ENCODE measurements at regions not wholly inside any gene's neighbourhood (a gene's known extent, or its start where the extent isn't known, plus 50 kb on each side); places are given as distances from the start of the nearest gene placed in this dataset.

DNA sequence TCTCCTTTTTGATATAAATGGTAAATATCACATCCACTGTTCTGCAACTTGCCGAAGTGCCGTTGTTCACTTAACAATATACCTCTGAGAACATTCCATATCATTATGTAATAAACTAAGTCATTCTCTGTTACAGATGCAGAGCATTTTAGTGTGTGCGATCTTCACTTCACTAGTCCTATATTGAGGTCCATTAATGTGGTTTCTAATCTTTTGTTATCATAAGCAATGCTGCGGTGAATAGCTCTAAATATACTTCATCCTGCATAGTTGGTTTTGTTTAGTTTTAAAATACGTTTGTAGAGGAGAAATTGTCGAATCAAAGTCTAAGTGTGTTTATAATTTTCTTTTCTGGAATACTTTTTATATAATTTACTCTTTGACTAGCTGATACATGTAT lies 280.3 kb upstream of the TRIB2 start:
- H3K4me1 ChIP-seq: peaks cover 0 to 13% (median 9%) of the 10 kb centered on the region in 4 donors
- H3K4me3 ChIP-seq: no peak overlapping the region
- TF ChIP-seq, protein P1, sequence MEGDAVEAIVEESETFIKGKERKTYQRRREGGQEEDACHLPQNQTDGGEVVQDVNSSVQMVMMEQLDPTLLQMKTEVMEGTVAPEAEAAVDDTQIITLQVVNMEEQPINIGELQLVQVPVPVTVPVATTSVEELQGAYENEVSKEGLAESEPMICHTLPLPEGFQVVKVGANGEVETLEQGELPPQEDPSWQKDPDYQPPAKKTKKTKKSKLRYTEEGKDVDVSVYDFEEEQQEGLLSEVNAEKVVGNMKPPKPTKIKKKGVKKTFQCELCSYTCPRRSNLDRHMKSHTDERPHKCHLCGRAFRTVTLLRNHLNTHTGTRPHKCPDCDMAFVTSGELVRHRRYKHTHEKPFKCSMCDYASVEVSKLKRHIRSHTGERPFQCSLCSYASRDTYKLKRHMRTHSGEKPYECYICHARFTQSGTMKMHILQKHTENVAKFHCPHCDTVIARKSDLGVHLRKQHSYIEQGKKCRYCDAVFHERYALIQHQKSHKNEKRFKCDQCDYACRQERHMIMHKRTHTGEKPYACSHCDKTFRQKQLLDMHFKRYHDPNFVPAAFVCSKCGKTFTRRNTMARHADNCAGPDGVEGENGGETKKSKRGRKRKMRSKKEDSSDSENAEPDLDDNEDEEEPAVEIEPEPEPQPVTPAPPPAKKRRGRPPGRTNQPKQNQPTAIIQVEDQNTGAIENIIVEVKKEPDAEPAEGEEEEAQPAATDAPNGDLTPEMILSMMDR (IDR thresholded peaks at IDR 0.05): no peak
- TF ChIP-seq POLR2AphosphoS5 (IDR thresholded peaks at IDR 0.05): no peak
- no peak for TF ChIP-seq POLR2A (IDR thresholded peaks at IDR 0.05)
- WGBS, 2 donors: 71 to 74% methylated on average over 6 of the region's 6 CpGs
- intact Hi-C loops (cut with DNase I): no loop called here
- no peaks in the 10 kb centered on the region for H3K9me3 ChIP-seq
- DNase-seq: no peak
- H3K27ac ChIP-seq: no peak overlapping the region
- no peaks in the 10 kb centered on the region for H3K27me3 ChIP-seq
- H3K36me3 ChIP-seq: no peaks in the 10 kb centered on the region

DNA sequence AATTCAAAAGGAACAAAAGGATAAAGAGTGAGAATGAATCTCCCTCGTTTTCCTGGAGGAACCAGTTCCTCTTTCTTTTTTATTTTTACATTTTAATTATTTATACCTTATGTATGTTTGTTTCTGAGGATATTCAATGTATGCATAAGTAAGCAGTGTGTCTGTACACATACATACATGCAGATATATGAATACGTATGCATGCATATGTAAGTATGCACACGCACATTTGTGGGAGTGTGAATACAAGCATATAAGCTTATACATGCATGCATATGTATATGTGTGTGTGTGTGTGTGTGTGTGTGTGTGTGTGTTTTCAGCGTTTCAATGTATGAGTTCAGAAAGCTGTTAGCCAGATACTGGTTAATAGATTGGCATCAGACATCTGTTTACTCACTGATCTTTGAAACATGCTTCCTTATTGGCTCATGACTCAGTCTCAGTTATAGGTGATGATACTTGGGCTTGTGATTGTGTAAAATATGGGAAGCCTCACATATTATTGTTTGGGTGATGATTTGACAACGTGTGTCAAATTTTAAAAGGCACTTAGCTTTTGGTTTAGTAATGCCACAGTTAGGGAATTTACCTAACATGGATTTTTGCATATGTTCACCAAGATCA lies 279.7 kb upstream of the TRIB2 start:
- intact Hi-C loops (cut with DNase I): no loop called here
- Histone ChIP-seq H3K4me3 (no peak overlapping the region), H3K27me3 (no peaks in the 10 kb centered on the region), H3K9me3 (no peaks in the 10 kb centered on the region), H3K4me1 (peaks cover 0 to 17% (median 9%) of the 10 kb centered on the region in 4 donors), H3K27ac (no peak overlapping the region), H3K36me3 (no peaks in the 10 kb centered on the region)
- WGBS, 2 donors: 45 to 66% methylated on average over 5 of the region's 5 CpGs
- no peak for TF ChIP-seq EP300 (IDR thresholded peaks at IDR 0.05)
- TF ChIP-seq, protein P1 (IDR thresholded peaks at IDR 0.05): no peak
- DNase-seq: no peak

DNA sequence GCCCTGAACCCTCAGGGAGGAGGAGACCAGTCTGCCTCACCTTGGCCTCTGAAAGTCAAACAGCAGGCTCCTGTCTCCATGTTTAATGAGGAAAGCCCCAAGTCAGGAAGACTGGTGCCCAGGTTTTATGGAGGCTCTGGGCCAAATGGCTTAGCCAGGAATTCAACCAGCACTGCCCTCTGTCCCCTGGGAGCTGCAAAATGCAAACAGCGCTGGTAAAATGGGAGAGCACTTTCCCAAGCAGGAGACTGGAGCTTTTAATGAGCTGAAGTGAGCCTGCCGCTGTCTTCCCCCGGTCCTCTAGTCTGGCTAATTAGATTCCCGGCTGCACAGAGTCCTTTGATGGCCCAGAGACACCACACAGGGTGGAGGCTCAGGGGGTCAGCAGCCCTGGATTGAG lies 276.0 kb upstream of the TRIB2 start:
- H3K9me3 ChIP-seq: no peaks in the 10 kb centered on the region
- H3K27me3 ChIP-seq: no peaks in the 10 kb centered on the region
- intact Hi-C loops (cut with DNase I): no loop called here
- H3K4me3 ChIP-seq: no peak overlapping the region
- no peak overlapping the region for H3K27ac ChIP-seq
- WGBS, 2 donors: 86 to 89% methylated on average over 4 of the region's 4 CpGs
- DNase-seq: no peak
- TF ChIP-seq POLR2AphosphoS5 (IDR thresholded peaks at IDR 0.05) (no peak), POLR2A (IDR thresholded peaks at IDR 0.05) (no peak), EP300 (IDR thresholded peaks at IDR 0.05) (no peak)
- TF ChIP-seq, protein P1 (IDR thresholded peaks at IDR 0.05): no peak
- no peaks in the 10 kb centered on the region for H3K36me3 ChIP-seq
- peaks cover 0 to 11% (median 4%) of the 10 kb centered on the region in 4 donors for H3K4me1 ChIP-seq

DNA sequence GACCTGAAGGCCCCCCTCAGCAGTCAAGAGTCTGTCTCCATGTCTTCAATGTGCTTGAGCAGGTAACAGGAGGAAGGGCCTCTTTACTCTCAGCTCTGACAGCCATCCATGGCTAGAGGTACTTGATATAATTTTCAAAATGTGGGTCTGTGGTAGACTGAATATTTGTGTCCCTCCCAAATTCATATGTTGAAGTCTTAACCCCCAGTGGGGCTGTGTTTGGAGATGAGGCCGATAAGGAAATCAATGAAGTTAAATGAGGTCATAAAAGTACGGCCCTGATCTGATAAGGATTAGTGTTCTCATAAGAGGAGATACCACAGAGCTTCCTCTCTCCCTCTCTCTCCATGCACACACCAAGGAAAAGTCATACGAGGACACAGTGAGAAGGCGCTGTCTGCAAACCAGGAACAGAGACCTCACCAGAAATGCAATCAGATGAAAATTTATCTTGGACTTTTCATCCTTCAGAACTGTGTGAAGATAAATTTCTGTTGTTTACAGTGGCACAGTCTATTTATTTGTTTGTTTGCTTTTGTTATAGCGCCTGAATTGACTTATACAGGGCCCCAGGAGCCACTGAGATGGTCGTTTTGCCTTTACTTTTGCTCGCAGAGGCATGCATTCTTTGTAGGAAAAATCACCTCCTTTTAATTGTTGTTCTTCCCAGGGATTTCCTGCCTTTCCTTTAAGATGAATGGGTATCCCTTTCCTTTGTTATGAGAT lies 274.8 kb upstream of the TRIB2 start:
- Histone ChIP-seq H3K27me3 (no peaks in the 10 kb centered on the region), H3K9me3 (no peaks in the 10 kb centered on the region), H3K4me3 (no peak overlapping the region), H3K27ac (no peak overlapping the region), H3K36me3 (no peaks in the 10 kb centered on the region), H3K4me1 (peaks cover 0 to 11% (median 4%) of the 10 kb centered on the region in 4 donors)
- DNase-seq: no peak
- WGBS, 2 donors: 36 to 62% methylated on average over 7 of the region's 7 CpGs
- intact Hi-C loops (cut with DNase I): no loop called here
- TF ChIP-seq, protein P1 (IDR thresholded peaks at IDR 0.05): no peak
- TF ChIP-seq POLR2A (IDR thresholded peaks at IDR 0.05) (no peak), POLR2AphosphoS5 (IDR thresholded peaks at IDR 0.05) (no peak), EP300 (IDR thresholded peaks at IDR 0.05) (no peak)
